ENCODE measurements at regions not wholly inside any gene's neighbourhood (a gene's known extent, or its start where the extent isn't known, plus 50 kb on each side); places are given as distances from the start of the nearest gene placed in this dataset.
"Not testable (repeated sequence)": the region's sequence is repeated elsewhere in the genome, so short reads cannot be mapped to it uniquely, and the experiment has no call there.

GRCh38 chr13:58946274-58946673 is 1217.5 kb downstream of the DIAPH3 start:
- no peak for FAIRE-seq
- no peak for TF ChIP-seq TAF1 (IDR thresholded peaks at IDR 0.05; ENCODE audit: borderline replicate concordance, low read depth, low read length)
- TF ChIP-seq POLR2AphosphoS5 (IDR thresholded peaks at IDR 0.05; ENCODE audit: low read depth, low read length), result no peak
- TF ChIP-seq POLR2A (IDR thresholded peaks at IDR 0.05; ENCODE audit: low read depth, low read length), result no peak
- no peak for DNase-seq (ENCODE audit: insufficient read length)

- DNase-seq (ENCODE audit: insufficient read length) (no peak), FAIRE-seq (no peak)
- TF ChIP-seq TAF1 (IDR thresholded peaks at IDR 0.05; ENCODE audit: borderline replicate concordance, low read depth, low read length) (no peak), POLR2A (IDR thresholded peaks at IDR 0.05; ENCODE audit: low read depth, low read length) (no peak), POLR2AphosphoS5 (IDR thresholded peaks at IDR 0.05; ENCODE audit: low read depth, low read length) (no peak)
Observed at GRCh38 chr13:58949646-58950045, 1214.1 kb downstream of the DIAPH3 start.

- FAIRE-seq (no peak), DNase-seq (ENCODE audit: insufficient read length) (no peak)
- TF ChIP-seq POLR2A (IDR thresholded peaks at IDR 0.05; ENCODE audit: low read depth, low read length) (no peak), POLR2AphosphoS5 (IDR thresholded peaks at IDR 0.05; ENCODE audit: low read depth, low read length) (no peak), TAF1 (IDR thresholded peaks at IDR 0.05; ENCODE audit: borderline replicate concordance, low read depth, low read length) (no peak)
Observed at GRCh38 chr13:58950911-58951310, 1212.8 kb downstream of the DIAPH3 start.

- no peak for DNase-seq (ENCODE audit: insufficient read length)
- FAIRE-seq, result no peak
- no peak for TF ChIP-seq TAF1 (IDR thresholded peaks at IDR 0.05; ENCODE audit: borderline replicate concordance, low read depth, low read length)
- no peak for TF ChIP-seq POLR2AphosphoS5 (IDR thresholded peaks at IDR 0.05; ENCODE audit: low read depth, low read length)
- no peak for TF ChIP-seq POLR2A (IDR thresholded peaks at IDR 0.05; ENCODE audit: low read depth, low read length)
Observed at GRCh38 chr13:58953638-58954037, 1210.1 kb downstream of the DIAPH3 start.

- DNase-seq (ENCODE audit: insufficient read length), result no peak
- no peak for FAIRE-seq
- no peak for TF ChIP-seq POLR2A (IDR thresholded peaks at IDR 0.05; ENCODE audit: low read depth, low read length)
- TF ChIP-seq TAF1 (IDR thresholded peaks at IDR 0.05; ENCODE audit: borderline replicate concordance, low read depth, low read length), result no peak
- TF ChIP-seq POLR2AphosphoS5 (IDR thresholded peaks at IDR 0.05; ENCODE audit: low read depth, low read length), result no peak
Observed at GRCh38 chr13:58955546-58956385, 1208.0 kb downstream of the DIAPH3 start.

GRCh38 chr13:58958097-58958496 is 1205.6 kb downstream of the DIAPH3 start:
- not testable (repeated sequence) for FAIRE-seq

GRCh38 chr13:58960888-58961287 is 1202.8 kb downstream of the DIAPH3 start:
- TF ChIP-seq POLR2A (IDR thresholded peaks at IDR 0.05; ENCODE audit: low read depth, low read length), result no peak
- TF ChIP-seq TAF1 (IDR thresholded peaks at IDR 0.05; ENCODE audit: borderline replicate concordance, low read depth, low read length), result no peak
- no peak for TF ChIP-seq POLR2AphosphoS5 (IDR thresholded peaks at IDR 0.05; ENCODE audit: low read depth, low read length)
- DNase-seq (ENCODE audit: insufficient read length) (no peak), FAIRE-seq (no peak)

More at GRCh38 chr13:58958097-58958496, 1205.6 kb downstream of the DIAPH3 start:
- DNase-seq (ENCODE audit: insufficient read length), result not testable (repeated sequence)

- DNase-seq (ENCODE audit: insufficient read length) (no peak), FAIRE-seq (no peak)
- TF ChIP-seq TAF1 (IDR thresholded peaks at IDR 0.05; ENCODE audit: borderline replicate concordance, low read depth, low read length) (no peak), POLR2AphosphoS5 (IDR thresholded peaks at IDR 0.05; ENCODE audit: low read depth, low read length) (no peak), POLR2A (IDR thresholded peaks at IDR 0.05; ENCODE audit: low read depth, low read length) (no peak)
Observed at GRCh38 chr13:58963321-58963720, 1200.4 kb downstream of the DIAPH3 start.

GRCh38 chr13:58964048-58964447 is 1199.7 kb downstream of the DIAPH3 start:
- TF ChIP-seq TAF1 (IDR thresholded peaks at IDR 0.05; ENCODE audit: borderline replicate concordance, low read depth, low read length), result no peak
- TF ChIP-seq POLR2A (IDR thresholded peaks at IDR 0.05; ENCODE audit: low read depth, low read length), result no peak
- TF ChIP-seq POLR2AphosphoS5 (IDR thresholded peaks at IDR 0.05; ENCODE audit: low read depth, low read length), result no peak
- FAIRE-seq (no peak), DNase-seq (ENCODE audit: insufficient read length) (no peak)

GRCh38 chr13:58977085-58977484 is 1186.6 kb downstream of the DIAPH3 start:
- TF ChIP-seq POLR2AphosphoS5 (IDR thresholded peaks at IDR 0.05; ENCODE audit: low read depth, low read length) (no peak), TAF1 (IDR thresholded peaks at IDR 0.05; ENCODE audit: borderline replicate concordance, low read depth, low read length) (no peak), POLR2A (IDR thresholded peaks at IDR 0.05; ENCODE audit: low read depth, low read length) (no peak)
- no peak for FAIRE-seq
- DNase-seq (ENCODE audit: insufficient read length), result no peak

- TF ChIP-seq POLR2A (IDR thresholded peaks at IDR 0.05; ENCODE audit: low read depth, low read length) (no peak), TAF1 (IDR thresholded peaks at IDR 0.05; ENCODE audit: borderline replicate concordance, low read depth, low read length) (no peak), POLR2AphosphoS5 (IDR thresholded peaks at IDR 0.05; ENCODE audit: low read depth, low read length) (no peak)
- DNase-seq (ENCODE audit: insufficient read length) (no peak), FAIRE-seq (no peak)
Observed at GRCh38 chr13:58978331-58978730, 1185.4 kb downstream of the DIAPH3 start.

GRCh38 chr13:58979851-58980250 is 1183.9 kb downstream of the DIAPH3 start:
- TF ChIP-seq POLR2A (IDR thresholded peaks at IDR 0.05; ENCODE audit: low read depth, low read length) (no peak), TAF1 (IDR thresholded peaks at IDR 0.05; ENCODE audit: borderline replicate concordance, low read depth, low read length) (no peak), POLR2AphosphoS5 (IDR thresholded peaks at IDR 0.05; ENCODE audit: low read depth, low read length) (no peak)
- no peak for DNase-seq (ENCODE audit: insufficient read length)
- no peak for FAIRE-seq

Measured in GM12892 (cell line).